RCC 7860 (cell line): ENCODE measurements at regions not wholly inside any gene's neighbourhood (a gene's known extent, or its start where the extent isn't known, plus 50 kb on each side); places are given as distances from the start of the nearest gene placed in this dataset.
A peak's percentile ranks its signal among the peaks of the same experiment; 100 is the strongest.
"Not testable (repeated sequence)": the region's sequence is repeated elsewhere in the genome, so short reads cannot be mapped to it uniquely, and the experiment has no call there.

Source experiments
- DNase-seq: peaks from one replicate; pipeline ENCODE4 v3.0.0-alpha.2; 2015; ENCODE audit warnings: low spot score
- FAIRE-seq: peaks from 2 replicates; lab custom pipeline; 2012; peaks lifted over from hg19 to GRCh38; lab: Jason Lieb, UNC

- DNase-seq (no peak), FAIRE-seq (no peak)
Observed at GRCh38 chr4:156420623-156421022, 467.0 kb upstream of the CTSO start.

GRCh38 chr4:156419080-156419685, 465.5 kb upstream of the CTSO start:
- FAIRE-seq: no peak
- DNase-seq: no peak

GRCh38 chr4:156414406-156414805, 460.7 kb upstream of the CTSO start:
- DNase-seq: no peak
- no peak for FAIRE-seq

GRCh38 chr4:156413239-156414135, 459.8 kb upstream of the CTSO start:
- FAIRE-seq: no peak

GRCh38 chr4:156411531-156411930, 457.9 kb upstream of the CTSO start:
- no peak for DNase-seq
- FAIRE-seq: no peak

More at GRCh38 chr4:156413239-156414135, 459.8 kb upstream of the CTSO start:
- no peak for DNase-seq

- FAIRE-seq (no peak), DNase-seq (no peak)
Observed at GRCh38 chr4:156408749-156409148, 455.1 kb upstream of the CTSO start.

- no peak for DNase-seq
- FAIRE-seq: no peak
Observed at GRCh38 chr4:156401371-156401770, 447.7 kb upstream of the CTSO start.

- no peak for DNase-seq
- FAIRE-seq: no peak
Observed at GRCh38 chr4:156396534-156396933, 442.9 kb upstream of the CTSO start.

GRCh38 chr4:156391325-156391653, 437.6 kb upstream of the CTSO start:
- DNase-seq (no peak), FAIRE-seq (no peak)

GRCh38 chr4:156390599-156391324, 437.1 kb upstream of the CTSO start:
- FAIRE-seq: no peak
- no peak for DNase-seq

- FAIRE-seq: no peak
- no peak for DNase-seq
Observed at GRCh38 chr4:156388826-156389225, 435.2 kb upstream of the CTSO start.

GRCh38 chr4:156378033-156378665, 424.5 kb upstream of the CTSO start:
- DNase-seq: no peak
- no peak for FAIRE-seq

GRCh38 chr4:156377036-156377710, 423.5 kb upstream of the CTSO start:
- DNase-seq (no peak), FAIRE-seq (no peak)

- FAIRE-seq: no peak
- no peak for DNase-seq
Observed at GRCh38 chr4:156374894-156375293, 421.2 kb upstream of the CTSO start.

GRCh38 chr4:156374069-156374468, 420.4 kb upstream of the CTSO start:
- DNase-seq (no peak), FAIRE-seq (no peak)

- not testable (repeated sequence) for DNase-seq, FAIRE-seq
Observed at GRCh38 chr4:156367502-156367901, 413.8 kb upstream of the CTSO start.

- DNase-seq (no peak), FAIRE-seq (no peak)
Observed at GRCh38 chr4:156362581-156362980, 408.9 kb upstream of the CTSO start.

- FAIRE-seq (peak; percentile 81), DNase-seq (peak; percentile 68)
Observed at GRCh38 chr4:156347412-156348075, 393.9 kb upstream of the CTSO start.

GRCh38 chr4:156346959-156347385, 393.3 kb upstream of the CTSO start:
- FAIRE-seq (no peak), DNase-seq (no peak)

- DNase-seq (no peak), FAIRE-seq (no peak)
Observed at GRCh38 chr4:156344397-156344796, 390.7 kb upstream of the CTSO start.
